A673 (cell line): ENCODE measurements at regions not wholly inside any gene's neighbourhood (a gene's known extent, or its start where the extent isn't known, plus 50 kb on each side); places are given as distances from the start of the nearest gene placed in this dataset.
"Not testable (repeated sequence)": the region's sequence is repeated elsewhere in the genome, so short reads cannot be mapped to it uniquely, and the experiment has no call there.

Experiments used
- CTCF ChIP-seq: fragments of 300-800, 200-600 bp; sonication (generic); conservative IDR thresholded peaks from 2 replicates; pipeline ENCODE4 v1.5.1; 2017; ENCODE audit warnings: low read depth, mild to moderate bottlenecking, antibody characterized with exemption, low read length, moderate library complexity, mixed read lengths
- EZH2 ChIP-seq: fragments of 200-600 bp; sonication (generic); IDR thresholded peaks from 2 replicates; pipeline ENCODE4 v1.6.1; 2017; ENCODE audit warnings: borderline replicate concordance, low read depth, mild to moderate bottlenecking, mixed read lengths, antibody characterized with exemption, low read length; ENCODE audit not compliant: poor library complexity, severe bottlenecking

GRCh38 chr1:146641534-146641933, 296.6 kb upstream of the NBPF12 start:
- TF ChIP-seq EZH2, CTCF: not testable (repeated sequence)
